ENCODE measurements at regions not wholly inside any gene's neighbourhood (a gene's known extent, or its start where the extent isn't known, plus 50 kb on each side); places are given as distances from the start of the nearest gene placed in this dataset.

GRCh38 chr6:1116149-1116548 is 195.7 kb upstream of the FOXQ1 start:
- H3K9ac ChIP-seq (ENCODE audit: low read length in 5 of 5) = no peak overlapping the region
- H3K36me3 ChIP-seq (ENCODE audit: control insufficient read depth in 5 of 5, insufficient read depth in 5 of 5, low read length in 5 of 5) = no peaks in the 10 kb centered on the region
- no peak overlapping the region for H3K27ac ChIP-seq (ENCODE audit: low read depth, low read length)
- no peak overlapping the region for H3K4me3 ChIP-seq (ENCODE audit: low read depth in 1 of 5, low read length in 5 of 5)
- no peaks in the 10 kb centered on the region for H3K9me3 ChIP-seq (ENCODE audit: control insufficient read depth in 5 of 5, low read length in 5 of 5)
- no peaks in the 10 kb centered on the region for H3K4me1 ChIP-seq (ENCODE audit: control insufficient read depth in 5 of 5, insufficient read depth in 5 of 5, low read length in 5 of 5)
- no peaks in the 10 kb centered on the region for H3K27me3 ChIP-seq (ENCODE audit: control insufficient read depth in 5 of 5, insufficient read depth in 4 of 5, low read length in 5 of 5)

DNA sequence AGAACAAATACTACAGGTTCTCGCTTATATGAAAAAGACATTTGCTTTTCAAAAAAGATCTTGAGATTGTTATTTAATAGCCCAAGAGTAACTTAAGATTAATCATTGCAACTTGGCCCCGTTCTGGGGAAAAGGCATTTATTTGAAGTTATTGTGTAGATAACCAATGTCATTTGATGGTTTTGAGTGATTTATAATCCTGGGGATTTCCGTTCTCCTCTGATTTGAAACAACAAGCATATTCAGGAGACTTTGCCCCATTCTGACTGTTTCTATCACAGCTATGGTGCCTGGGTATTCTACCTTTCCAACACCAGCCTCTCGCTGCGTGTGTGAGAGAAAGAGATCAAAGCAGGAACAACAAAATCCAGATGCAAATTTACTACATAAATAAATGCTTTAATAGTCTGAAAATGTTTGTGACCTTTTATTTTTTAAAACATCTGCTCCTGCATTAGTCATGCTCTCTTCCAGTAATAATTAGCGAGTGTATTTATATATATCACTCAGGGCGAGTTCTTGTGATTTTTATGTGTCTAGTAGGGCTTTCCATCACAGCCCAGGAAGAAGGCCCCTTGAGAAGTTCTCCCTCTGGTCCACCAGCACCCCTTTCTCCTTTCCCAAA is 197.9 kb upstream of the FOXQ1 start:
- Histone ChIP-seq H3K9me3 (ENCODE audit: control insufficient read depth in 5 of 5, low read length in 5 of 5) (no peaks in the 10 kb centered on the region), H3K27ac (ENCODE audit: low read depth, low read length) (no peak overlapping the region), H3K27me3 (ENCODE audit: control insufficient read depth in 5 of 5, insufficient read depth in 4 of 5, low read length in 5 of 5) (no peaks in the 10 kb centered on the region), H3K4me3 (ENCODE audit: low read depth in 1 of 5, low read length in 5 of 5) (no peak overlapping the region), H3K4me1 (ENCODE audit: control insufficient read depth in 5 of 5, insufficient read depth in 5 of 5, low read length in 5 of 5) (no peaks in the 10 kb centered on the region), H3K9ac (ENCODE audit: low read length in 5 of 5) (no peak overlapping the region), H3K36me3 (ENCODE audit: control insufficient read depth in 5 of 5, insufficient read depth in 5 of 5, low read length in 5 of 5) (no peaks in the 10 kb centered on the region)

- H3K36me3 ChIP-seq (ENCODE audit: control insufficient read depth in 5 of 5, insufficient read depth in 5 of 5, low read length in 5 of 5) = no peaks in the 10 kb centered on the region
- H3K27ac ChIP-seq (ENCODE audit: low read depth, low read length) = no peak overlapping the region
- H3K9ac ChIP-seq (ENCODE audit: low read length in 5 of 5) = no peak overlapping the region
- H3K27me3 ChIP-seq (ENCODE audit: control insufficient read depth in 5 of 5, insufficient read depth in 4 of 5, low read length in 5 of 5) = peaks cover 0 to 3% (median 0%) of the 10 kb centered on the region in 5 donors
- no peak overlapping the region for H3K4me3 ChIP-seq (ENCODE audit: low read depth in 1 of 5, low read length in 5 of 5)
- H3K9me3 ChIP-seq (ENCODE audit: control insufficient read depth in 5 of 5, low read length in 5 of 5) = peaks cover 0 to 4% (median 0%) of the 10 kb centered on the region in 5 donors
- no peaks in the 10 kb centered on the region for H3K4me1 ChIP-seq (ENCODE audit: control insufficient read depth in 5 of 5, insufficient read depth in 5 of 5, low read length in 5 of 5)
Measured at GRCh38 chr6:1111361-1111760, 200.5 kb upstream of the FOXQ1 start.

DNA sequence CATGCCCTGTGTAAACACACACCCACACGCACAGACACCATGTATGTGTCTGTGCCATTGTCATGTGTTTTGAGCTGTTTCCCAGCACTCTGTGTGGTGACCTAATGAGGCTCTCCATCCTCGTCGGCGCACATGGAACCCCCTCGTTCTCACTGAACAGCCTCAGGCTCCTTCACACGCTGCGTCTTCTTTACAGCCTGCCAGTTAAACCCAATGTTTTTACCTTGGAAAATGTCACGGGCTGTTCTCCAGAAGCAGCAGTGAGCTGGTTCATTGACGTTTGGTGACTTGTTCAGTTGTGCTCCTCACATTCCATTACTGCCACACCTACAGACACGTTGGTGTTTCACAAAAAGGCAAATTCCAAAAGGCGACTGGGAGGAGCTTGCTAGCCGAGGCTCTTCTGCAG is 201.0 kb upstream of the FOXQ1 start:
- Histone ChIP-seq H3K27me3 (ENCODE audit: control insufficient read depth in 5 of 5, insufficient read depth in 4 of 5, low read length in 5 of 5) (peaks cover 0 to 3% (median 0%) of the 10 kb centered on the region in 5 donors), H3K4me1 (ENCODE audit: control insufficient read depth in 5 of 5, insufficient read depth in 5 of 5, low read length in 5 of 5) (no peaks in the 10 kb centered on the region), H3K4me3 (ENCODE audit: low read depth in 1 of 5, low read length in 5 of 5) (no peak overlapping the region), H3K9ac (ENCODE audit: low read length in 5 of 5) (no peak overlapping the region), H3K36me3 (ENCODE audit: control insufficient read depth in 5 of 5, insufficient read depth in 5 of 5, low read length in 5 of 5) (no peaks in the 10 kb centered on the region), H3K27ac (ENCODE audit: low read depth, low read length) (no peak overlapping the region), H3K9me3 (ENCODE audit: control insufficient read depth in 5 of 5, low read length in 5 of 5) (peaks cover 0 to 4% (median 0%) of the 10 kb centered on the region in 5 donors)

DNA sequence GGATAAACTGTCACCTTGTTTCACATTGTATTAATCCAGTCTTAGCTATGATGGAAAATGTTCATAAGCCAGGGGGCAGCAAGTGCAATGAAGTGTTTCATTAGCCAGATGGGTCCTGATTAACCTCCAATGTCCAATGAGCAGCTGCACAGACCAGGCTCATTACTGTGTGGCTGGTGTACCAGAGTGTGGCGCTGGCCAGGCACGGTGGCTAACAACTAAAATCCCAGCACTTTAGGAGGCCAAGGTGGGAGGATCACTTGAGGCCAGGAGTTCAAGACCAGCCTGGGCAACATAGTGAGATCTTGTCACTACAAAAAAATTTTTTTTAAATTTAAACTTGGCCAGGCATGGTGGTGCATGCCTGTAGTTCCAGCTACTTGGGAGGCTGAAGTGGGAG is 201.7 kb upstream of the FOXQ1 start:
- Histone ChIP-seq H3K4me1 (ENCODE audit: control insufficient read depth in 5 of 5, insufficient read depth in 5 of 5, low read length in 5 of 5) (no peaks in the 10 kb centered on the region), H3K4me3 (ENCODE audit: low read depth in 1 of 5, low read length in 5 of 5) (no peak overlapping the region), H3K9me3 (ENCODE audit: control insufficient read depth in 5 of 5, low read length in 5 of 5) (peaks cover 0 to 4% (median 0%) of the 10 kb centered on the region in 5 donors), H3K27ac (ENCODE audit: low read depth, low read length) (no peak overlapping the region), H3K27me3 (ENCODE audit: control insufficient read depth in 5 of 5, insufficient read depth in 4 of 5, low read length in 5 of 5) (peaks cover 0 to 6% (median 2%) of the 10 kb centered on the region in 5 donors), H3K36me3 (ENCODE audit: control insufficient read depth in 5 of 5, insufficient read depth in 5 of 5, low read length in 5 of 5) (no peaks in the 10 kb centered on the region), H3K9ac (ENCODE audit: low read length in 5 of 5) (no peak overlapping the region)

DNA sequence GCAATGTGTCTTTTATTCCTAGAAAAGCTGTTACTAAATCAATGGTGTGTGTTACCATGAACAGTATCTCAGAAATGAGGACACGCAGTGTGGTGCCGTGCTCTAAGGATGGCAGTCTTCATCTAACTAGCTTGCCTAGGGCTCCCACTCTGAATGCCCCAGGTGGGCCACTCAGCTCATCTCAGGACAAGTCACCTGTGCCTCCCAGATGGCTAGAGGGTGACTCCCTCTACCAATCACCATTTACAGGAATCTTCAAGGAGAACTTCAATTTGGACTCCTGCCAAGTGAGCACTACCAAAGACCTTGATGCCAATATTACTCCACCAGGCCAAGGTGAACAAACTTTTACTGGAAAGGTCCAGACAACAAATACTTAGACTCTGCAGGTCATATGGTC is 202.8 kb upstream of the FOXQ1 start:
- Histone ChIP-seq H3K9me3 (ENCODE audit: control insufficient read depth in 5 of 5, low read length in 5 of 5) (peaks cover 0 to 4% (median 0%) of the 10 kb centered on the region in 5 donors), H3K4me3 (ENCODE audit: low read depth in 1 of 5, low read length in 5 of 5) (no peak overlapping the region), H3K27ac (ENCODE audit: low read depth, low read length) (no peak overlapping the region), H3K9ac (ENCODE audit: low read length in 5 of 5) (no peak overlapping the region), H3K27me3 (ENCODE audit: control insufficient read depth in 5 of 5, insufficient read depth in 4 of 5, low read length in 5 of 5) (peaks cover 0 to 6% (median 2%) of the 10 kb centered on the region in 5 donors), H3K4me1 (ENCODE audit: control insufficient read depth in 5 of 5, insufficient read depth in 5 of 5, low read length in 5 of 5) (no peaks in the 10 kb centered on the region), H3K36me3 (ENCODE audit: control insufficient read depth in 5 of 5, insufficient read depth in 5 of 5, low read length in 5 of 5) (no peaks in the 10 kb centered on the region)

- Histone ChIP-seq H3K36me3 (ENCODE audit: control insufficient read depth in 5 of 5, insufficient read depth in 5 of 5, low read length in 5 of 5) (no peaks in the 10 kb centered on the region), H3K4me1 (ENCODE audit: control insufficient read depth in 5 of 5, insufficient read depth in 5 of 5, low read length in 5 of 5) (no peaks in the 10 kb centered on the region), H3K9me3 (ENCODE audit: control insufficient read depth in 5 of 5, low read length in 5 of 5) (peaks cover 0 to 4% (median 0%) of the 10 kb centered on the region in 5 donors), H3K9ac (ENCODE audit: low read length in 5 of 5) (no peak overlapping the region), H3K4me3 (ENCODE audit: low read depth in 1 of 5, low read length in 5 of 5) (no peak overlapping the region), H3K27ac (ENCODE audit: low read depth, low read length) (no peak overlapping the region), H3K27me3 (ENCODE audit: control insufficient read depth in 5 of 5, insufficient read depth in 4 of 5, low read length in 5 of 5) (peaks cover 0 to 6% (median 2%) of the 10 kb centered on the region in 5 donors)
Measured at GRCh38 chr6:1108198-1108597, 203.7 kb upstream of the FOXQ1 start.

DNA sequence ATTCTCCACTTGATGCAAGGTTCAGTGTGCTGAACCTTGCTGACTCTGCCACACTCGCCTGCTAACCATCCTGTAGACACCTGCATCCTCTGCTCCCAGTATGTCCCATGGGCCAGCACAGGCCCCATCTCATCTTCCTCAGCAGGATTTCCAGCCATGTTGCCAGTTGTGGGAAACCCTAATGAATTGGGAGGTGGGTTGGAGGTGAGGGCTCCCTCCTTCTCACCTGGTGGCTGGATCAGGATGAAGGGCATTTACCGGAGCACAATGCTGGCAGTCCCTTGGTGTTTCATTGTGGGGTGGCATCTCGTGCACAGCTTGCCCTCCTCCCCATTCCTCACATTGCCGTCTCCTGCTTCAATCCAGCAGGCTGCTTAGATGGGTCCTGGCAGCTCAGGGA is 204.3 kb upstream of the FOXQ1 start:
- Histone ChIP-seq H3K27me3 (ENCODE audit: control insufficient read depth in 5 of 5, insufficient read depth in 4 of 5, low read length in 5 of 5) (peaks cover 0 to 6% (median 2%) of the 10 kb centered on the region in 5 donors), H3K27ac (ENCODE audit: low read depth, low read length) (no peak overlapping the region), H3K9ac (ENCODE audit: low read length in 5 of 5) (no peak overlapping the region), H3K36me3 (ENCODE audit: control insufficient read depth in 5 of 5, insufficient read depth in 5 of 5, low read length in 5 of 5) (no peaks in the 10 kb centered on the region), H3K9me3 (ENCODE audit: control insufficient read depth in 5 of 5, low read length in 5 of 5) (peaks cover 0 to 4% (median 0%) of the 10 kb centered on the region in 5 donors), H3K4me3 (ENCODE audit: low read depth in 1 of 5, low read length in 5 of 5) (no peak overlapping the region), H3K4me1 (ENCODE audit: control insufficient read depth in 5 of 5, insufficient read depth in 5 of 5, low read length in 5 of 5) (no peaks in the 10 kb centered on the region)

DNA sequence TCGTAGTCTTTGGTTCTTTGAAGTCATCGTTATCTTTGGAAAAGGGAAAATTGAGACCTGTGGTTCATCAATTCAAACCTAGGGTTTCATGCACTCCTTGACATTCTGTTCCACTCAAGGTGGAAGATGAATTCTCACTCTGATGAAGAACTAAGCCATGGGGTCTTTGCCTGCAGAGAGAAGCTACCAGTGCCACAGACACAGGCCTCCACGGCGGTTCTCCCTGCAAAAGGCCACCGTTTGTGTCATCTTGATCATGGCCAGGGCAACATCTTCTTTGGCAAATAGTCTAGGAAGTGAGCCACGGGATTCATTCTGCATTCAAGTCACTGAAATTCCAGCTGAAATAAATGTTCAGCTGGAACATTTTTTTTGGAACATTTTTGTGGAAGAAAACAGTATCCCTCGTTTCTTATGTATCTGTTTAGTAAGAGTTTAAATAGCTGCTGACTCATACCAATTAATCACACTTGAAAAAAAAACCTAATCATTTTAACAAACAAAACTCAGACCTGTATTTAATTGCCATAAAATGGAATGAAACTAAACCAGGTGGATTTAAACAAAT is 206.0 kb upstream of the FOXQ1 start:
- H3K9me3 ChIP-seq (ENCODE audit: control insufficient read depth in 5 of 5, low read length in 5 of 5) = peaks cover 0 to 4% (median 0%) of the 10 kb centered on the region in 5 donors
- H3K4me3 ChIP-seq (ENCODE audit: low read depth in 1 of 5, low read length in 5 of 5) = no peak overlapping the region
- no peaks in the 10 kb centered on the region for H3K36me3 ChIP-seq (ENCODE audit: control insufficient read depth in 5 of 5, insufficient read depth in 5 of 5, low read length in 5 of 5)
- no peak overlapping the region for H3K9ac ChIP-seq (ENCODE audit: low read length in 5 of 5)
- no peaks in the 10 kb centered on the region for H3K4me1 ChIP-seq (ENCODE audit: control insufficient read depth in 5 of 5, insufficient read depth in 5 of 5, low read length in 5 of 5)
- peaks cover 0 to 11% (median 2%) of the 10 kb centered on the region in 5 donors for H3K27me3 ChIP-seq (ENCODE audit: control insufficient read depth in 5 of 5, insufficient read depth in 4 of 5, low read length in 5 of 5)
- H3K27ac ChIP-seq (ENCODE audit: low read depth, low read length) = no peak overlapping the region

- Histone ChIP-seq H3K27ac (ENCODE audit: low read depth, low read length) (no peak overlapping the region), H3K9ac (ENCODE audit: low read length in 5 of 5) (no peak overlapping the region), H3K4me1 (ENCODE audit: control insufficient read depth in 5 of 5, insufficient read depth in 5 of 5, low read length in 5 of 5) (no peaks in the 10 kb centered on the region), H3K36me3 (ENCODE audit: control insufficient read depth in 5 of 5, insufficient read depth in 5 of 5, low read length in 5 of 5) (no peaks in the 10 kb centered on the region), H3K9me3 (ENCODE audit: control insufficient read depth in 5 of 5, low read length in 5 of 5) (peaks cover 0 to 4% (median 0%) of the 10 kb centered on the region in 5 donors), H3K4me3 (ENCODE audit: low read depth in 1 of 5, low read length in 5 of 5) (no peak overlapping the region), H3K27me3 (ENCODE audit: control insufficient read depth in 5 of 5, insufficient read depth in 4 of 5, low read length in 5 of 5) (peaks cover 0 to 12% (median 2%) of the 10 kb centered on the region in 5 donors)
Measured at GRCh38 chr6:1104988-1105670, 206.8 kb upstream of the FOXQ1 start.
